Hepatocyte (in vitro differentiated cells): ENCODE measurements at regions not wholly inside any gene's neighbourhood (a gene's known extent, or its start where the extent isn't known, plus 50 kb on each side); places are given as distances from the start of the nearest gene placed in this dataset.

Source experiments
- DNase-seq: peaks from one replicate; pipeline ENCODE4 v3.0.0-alpha.2; 2016; ENCODE audit warnings: low spot score
- H2AFZ ChIP-seq: fragments of 200-600 bp; sonication (generic); 2 replicates; pipeline ENCODE4 v1.6.0; 2016; ENCODE audit warnings: antibody characterized with exemption, mild to moderate bottlenecking
- H3K27ac ChIP-seq: fragments of 200-600 bp; sonication (generic); 2 replicates; pipeline ENCODE4 v1.5.1; 2016; ENCODE audit warnings: mild to moderate bottlenecking
- H3K27me3 ChIP-seq: fragments of 200-600 bp; sonication (generic); 2 replicates; pipeline ENCODE4 v1.6.1; 2016
- H3K36me3 ChIP-seq: fragments of 200-600 bp; sonication (generic); replicated peaks from 2 replicates; pipeline ENCODE4 v1.5.1; 2016; ENCODE audit warnings: low read depth; ENCODE audit not compliant: insufficient read depth
- H3K4me1 ChIP-seq: fragments of 200-600 bp; sonication (generic); 2 replicates; pipeline ENCODE4 v1.5.1; 2016; ENCODE audit warnings: mild to moderate bottlenecking, moderate library complexity; ENCODE audit not compliant: insufficient read depth
- H3K4me2 ChIP-seq: fragments of 200-600 bp; sonication (generic); 2 replicates; pipeline ENCODE4 v1.6.0; 2016
- H3K4me3 ChIP-seq: fragments of 200-600 bp; sonication (generic); 2 replicates; pipeline ENCODE4 v1.5.1; 2016; ENCODE audit warnings: mild to moderate bottlenecking
- H3K79me2 ChIP-seq: fragments of 200-600 bp; sonication (generic); 2 replicates; pipeline ENCODE4 v1.6.0; 2017; ENCODE audit warnings: mild to moderate bottlenecking
- H3K9me2 ChIP-seq: fragments of 200-600 bp; sonication (generic); replicated peaks from 2 replicates; pipeline ENCODE4 v1.6.0; 2017; ENCODE audit warnings: mild to moderate bottlenecking; ENCODE audit not compliant: insufficient read depth
- H3K9me3 ChIP-seq: fragments of 200-600 bp; sonication (generic); 2 replicates; pipeline ENCODE4 v1.5.1; 2016; ENCODE audit warnings: low read depth, mild to moderate bottlenecking
- H4K20me1 ChIP-seq: fragments of 200-600 bp; sonication (generic); 2 replicates; pipeline ENCODE4 v1.6.0; 2016; ENCODE audit warnings: mild to moderate bottlenecking; ENCODE audit not compliant: insufficient read depth, poor library complexity, severe bottlenecking
- EZH2 ChIP-seq: fragments of 200-600 bp; sonication (generic); IDR thresholded peaks from 2 replicates; pipeline ENCODE4 v1.6.1; 2016; ENCODE audit warnings: antibody characterized with exemption, mild to moderate bottlenecking, borderline replicate concordance
- EZH2phosphoT487 ChIP-seq: fragments of 200-600 bp; sonication (generic); IDR thresholded peaks from one replicate; pipeline ENCODE4 v1.6.1; 2018; ENCODE audit warnings: antibody characterized with exemption, mild to moderate bottlenecking, low read depth, moderate library complexity; ENCODE audit not compliant: unreplicated experiment, severe bottlenecking
- WGBS: methylation state at CpG from one replicate; pipeline ENCODE4 v1.1.6; 2016; ENCODE audit warnings: low lambda C conversion rate; ENCODE audit errors: missing lambda C conversion rate; 5-methylcytosine and 5-hydroxymethylcytosine counted together
- TF ChIP-seq, protein P1 (sequence below): fragments of 200-600 bp; sonication (generic); IDR thresholded peaks from 2 replicates; pipeline ENCODE4 v1.5.1; 2016; ENCODE audit warnings: antibody characterized with exemption, mild to moderate bottlenecking; ENCODE audit not compliant: poor library complexity

GRCh38 chr5:29992248-29992647, 1201.2 kb upstream of the CDH6 start:
- no peak overlapping the region for H3K27ac ChIP-seq
- TF ChIP-seq EZH2phosphoT487, result no peak
- TF ChIP-seq EZH2, result no peak
- TF ChIP-seq, protein P1, sequence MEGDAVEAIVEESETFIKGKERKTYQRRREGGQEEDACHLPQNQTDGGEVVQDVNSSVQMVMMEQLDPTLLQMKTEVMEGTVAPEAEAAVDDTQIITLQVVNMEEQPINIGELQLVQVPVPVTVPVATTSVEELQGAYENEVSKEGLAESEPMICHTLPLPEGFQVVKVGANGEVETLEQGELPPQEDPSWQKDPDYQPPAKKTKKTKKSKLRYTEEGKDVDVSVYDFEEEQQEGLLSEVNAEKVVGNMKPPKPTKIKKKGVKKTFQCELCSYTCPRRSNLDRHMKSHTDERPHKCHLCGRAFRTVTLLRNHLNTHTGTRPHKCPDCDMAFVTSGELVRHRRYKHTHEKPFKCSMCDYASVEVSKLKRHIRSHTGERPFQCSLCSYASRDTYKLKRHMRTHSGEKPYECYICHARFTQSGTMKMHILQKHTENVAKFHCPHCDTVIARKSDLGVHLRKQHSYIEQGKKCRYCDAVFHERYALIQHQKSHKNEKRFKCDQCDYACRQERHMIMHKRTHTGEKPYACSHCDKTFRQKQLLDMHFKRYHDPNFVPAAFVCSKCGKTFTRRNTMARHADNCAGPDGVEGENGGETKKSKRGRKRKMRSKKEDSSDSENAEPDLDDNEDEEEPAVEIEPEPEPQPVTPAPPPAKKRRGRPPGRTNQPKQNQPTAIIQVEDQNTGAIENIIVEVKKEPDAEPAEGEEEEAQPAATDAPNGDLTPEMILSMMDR, result no peak

GRCh38 chr5:29990681-29991080, 1202.8 kb upstream of the CDH6 start:
- no peak overlapping the region for H2AFZ ChIP-seq

More at GRCh38 chr5:29992248-29992647, 1201.2 kb upstream of the CDH6 start:
- no peak overlapping the region for H3K4me2 ChIP-seq
- DNase-seq, result no peak
- no peaks in the 10 kb centered on the region for H3K9me2 ChIP-seq
- H3K9me3 ChIP-seq, result no peaks in the 10 kb centered on the region
- no peaks in the 10 kb centered on the region for H3K27me3 ChIP-seq
- no peaks in the 10 kb centered on the region for H3K36me3 ChIP-seq
- 74% methylated on average over 1 of the region's 1 CpG for WGBS
- H4K20me1 ChIP-seq, result no peaks in the 10 kb centered on the region
- no peaks in the 10 kb centered on the region for H3K4me1 ChIP-seq
- no peak overlapping the region for H3K4me3 ChIP-seq
- no peaks in the 10 kb centered on the region for H3K79me2 ChIP-seq
- no peak overlapping the region for H2AFZ ChIP-seq

GRCh38 chr5:29984156-29984540, 1209.3 kb upstream of the CDH6 start:
- H3K79me2 ChIP-seq, result no peaks in the 10 kb centered on the region
- WGBS, result 83% methylated on average over 1 of the region's 1 CpG
- no peaks in the 10 kb centered on the region for H4K20me1 ChIP-seq

More at GRCh38 chr5:29990681-29991080, 1202.8 kb upstream of the CDH6 start:
- Histone ChIP-seq H3K27ac (no peak overlapping the region), H3K9me3 (no peaks in the 10 kb centered on the region), H4K20me1 (no peaks in the 10 kb centered on the region), H3K4me1 (no peaks in the 10 kb centered on the region), H3K4me3 (no peak overlapping the region), H3K79me2 (no peaks in the 10 kb centered on the region), H3K36me3 (no peaks in the 10 kb centered on the region), H3K9me2 (no peaks in the 10 kb centered on the region), H3K27me3 (no peaks in the 10 kb centered on the region), H3K4me2 (no peak overlapping the region)
- DNase-seq, result no peak
- TF ChIP-seq, protein P1, result no peak
- TF ChIP-seq EZH2, result no peak
- no peak for TF ChIP-seq EZH2phosphoT487
- 85% methylated on average over 3 of the region's 3 CpGs for WGBS

More at GRCh38 chr5:29984156-29984540, 1209.3 kb upstream of the CDH6 start:
- no peak overlapping the region for H3K27ac ChIP-seq
- H3K27me3 ChIP-seq, result no peaks in the 10 kb centered on the region
- H3K36me3 ChIP-seq, result no peaks in the 10 kb centered on the region
- DNase-seq, result no peak
- no peaks in the 10 kb centered on the region for H3K9me3 ChIP-seq
- no peak overlapping the region for H2AFZ ChIP-seq
- no peak for TF ChIP-seq EZH2
- TF ChIP-seq EZH2phosphoT487, result no peak
- TF ChIP-seq, protein P1, result no peak
- no peak overlapping the region for H3K4me3 ChIP-seq
- no peak overlapping the region for H3K4me2 ChIP-seq
- H3K4me1 ChIP-seq, result no peaks in the 10 kb centered on the region
- H3K9me2 ChIP-seq, result no peaks in the 10 kb centered on the region
